H1 (cell line): ENCODE measurements at regions not wholly inside any gene's neighbourhood (a gene's known extent, or its start where the extent isn't known, plus 50 kb on each side); places are given as distances from the start of the nearest gene placed in this dataset.

ENCODE experiments used
- CTCF ChIA-PET: fragments of 300-600 bp; sonication (Branson Sonifier 250); formaldehyde crosslinking; loops from one replicate; lab custom pipeline; 2021; ENCODE audit not compliant: partially characterized antibody; lab: Charles Lee
- POLR2A ChIA-PET: fragments of 300-600 bp; sonication (Branson Sonifier 250); formaldehyde crosslinking; loops from one replicate; lab custom pipeline; 2021; ENCODE audit warnings: inconsistent platforms; ENCODE audit not compliant: partially characterized antibody; lab: Charles Lee
- DNase-seq, 2 experiments: peaks; one replicate each; pipeline versions ENCODE4 v3.0.0 to v3.0.0-alpha.2; 2010 to 2022; ENCODE audit warnings: low spot score in 2 of 2, low read depth in 1 of 2, mixed read lengths in 1 of 2
- FAIRE-seq: peaks from 2 replicates; lab custom pipeline; 2011; peaks lifted over from hg19 to GRCh38; lab: Jason Lieb, UNC
- H2AFZ ChIP-seq: 2 replicates; pipeline ENCODE4 v1.8.1; 2012; ENCODE audit warnings: low read length, inconsistent platforms
- H2AK5ac ChIP-seq: 2 replicates; pipeline ENCODE4 v1.6.1; 2013; ENCODE audit warnings: low read depth, low read length
- H2BK120ac ChIP-seq: replicated peaks from 2 replicates; pipeline ENCODE3; 2013; ENCODE audit warnings: low read depth, low read length, inconsistent platforms
- H2BK12ac ChIP-seq: 2 replicates; pipeline ENCODE4 v1.6.1; 2013; ENCODE audit warnings: low read depth, low read length
- H2BK15ac ChIP-seq: 2 replicates; pipeline ENCODE4 v1.6.1; 2013; ENCODE audit warnings: low read length
- H2BK20ac ChIP-seq: 2 replicates; pipeline ENCODE4 v1.6.1; 2013; ENCODE audit warnings: low read length
- H2BK5ac ChIP-seq: 2 replicates; pipeline ENCODE4 v1.6.1; 2013; ENCODE audit warnings: low read depth, low read length
- H3K14ac ChIP-seq: 2 replicates; pipeline ENCODE4 v1.6.1; 2013; ENCODE audit warnings: inconsistent platforms; ENCODE audit not compliant: insufficient read length
- H3K18ac ChIP-seq: 2 replicates; pipeline ENCODE4 v1.6.1; 2013; ENCODE audit warnings: low read length; ENCODE audit errors: extremely low read depth
- H3K23ac ChIP-seq: 2 replicates; pipeline ENCODE4 v1.6.1; 2013; ENCODE audit warnings: inconsistent platforms; ENCODE audit not compliant: insufficient read length
- H3K23me2 ChIP-seq: 2 replicates; pipeline ENCODE4 v1.6.1; 2013; ENCODE audit warnings: low read depth, low read length
- H3K27ac ChIP-seq: 2 replicates; pipeline ENCODE4 v1.6.1; 2011; ENCODE audit warnings: low read depth, low read length, inconsistent platforms
- H3K27me3 ChIP-seq, 4 experiments: replicated peaks in 1 of 4; 1 replicate in 1 of 4; 2 replicates in 3 of 4; pipeline versions ENCODE4 v1.6.1 to v1.8.1; 2011 to 2013; ENCODE audit warnings: low read length in 3 of 4, mild to moderate bottlenecking in 3 of 4, inconsistent platforms in 2 of 4, mixed read lengths in 2 of 4, moderate library complexity in 1 of 4; ENCODE audit not compliant: control insufficient read depth in 3 of 4, insufficient read depth in 3 of 4; ENCODE audit errors: extremely low read depth in 1 of 4
- H3K36me3 ChIP-seq, 4 experiments: 2 replicates each; pipeline versions ENCODE4 v1.6.1 to v1.8.1; 2011 to 2013; ENCODE audit warnings: mild to moderate bottlenecking in 4 of 4, low read length in 3 of 4, moderate library complexity in 2 of 4, control low read depth in 1 of 4, inconsistent platforms in 1 of 4; ENCODE audit not compliant: insufficient read depth in 4 of 4, control insufficient read depth in 2 of 4
- H3K4ac ChIP-seq: replicated peaks from 2 replicates; pipeline ENCODE3; 2013; ENCODE audit warnings: low read length, low read depth, mixed read lengths, inconsistent platforms; ENCODE audit not compliant: insufficient read length
- H3K4me1 ChIP-seq, 4 experiments: replicated peaks in 1 of 4; 1 replicate in 1 of 4; 2 replicates in 3 of 4; pipeline versions ENCODE4 v1.6.1 to v1.8.1; 2011 to 2013; ENCODE audit warnings: low read length in 3 of 4, inconsistent platforms in 2 of 4, mixed read lengths in 1 of 4; ENCODE audit not compliant: insufficient read depth in 4 of 4, control insufficient read depth in 3 of 4
- H3K4me2 ChIP-seq, 2 experiments: 2 replicates each; pipeline versions ENCODE4 v1.6.1 to v1.8.1; 2011 to 2013; ENCODE audit warnings: low read depth in 2 of 2, low read length in 2 of 2, control low read depth in 1 of 2, inconsistent platforms in 1 of 2, mild to moderate bottlenecking in 1 of 2; ENCODE audit not compliant: insufficient read depth in 1 of 2
- H3K4me3 ChIP-seq, 4 experiments: fragments of 200-600, 300-600 bp in 1 of 4; sonication (generic), shearing (Covaris generic), sonication (Bioruptor Twin) in 1 of 4; 2 replicates each; pipeline versions ENCODE4 v1.5.1 to v1.8.1; 2011 to 2016; ENCODE audit warnings: low read length in 4 of 4, low read depth in 3 of 4, control low read depth in 2 of 4, inconsistent platforms in 2 of 4, mild to moderate bottlenecking in 2 of 4, mixed read lengths in 1 of 4, moderate library complexity in 1 of 4; ENCODE audit not compliant: insufficient read depth in 2 of 4; ENCODE audit errors: extremely low read depth in 1 of 4
- H3K56ac ChIP-seq: replicated peaks from 2 replicates; pipeline ENCODE3; 2013; ENCODE audit warnings: low read depth, mild to moderate bottlenecking, mixed read lengths, low read length, inconsistent platforms; ENCODE audit not compliant: insufficient read length
- H3K79me1 ChIP-seq: 2 replicates; pipeline ENCODE4 v1.6.1; 2013; ENCODE audit warnings: low read depth, low read length, control low read depth
- H3K79me2 ChIP-seq, 2 experiments: 2 replicates each; pipeline versions ENCODE4 v1.6.1 to v1.8.1; 2012 to 2013; ENCODE audit warnings: low read length in 2 of 2, mild to moderate bottlenecking in 2 of 2, inconsistent platforms in 1 of 2; ENCODE audit not compliant: insufficient read depth in 2 of 2, control insufficient read depth in 1 of 2
- H3K9ac ChIP-seq, 4 experiments: replicated peaks in 1 of 4; 1 replicate in 1 of 4; 2 replicates in 3 of 4; pipeline versions ENCODE4 v1.6.1 to v1.8.1; 2011 to 2013; ENCODE audit warnings: low read depth in 3 of 4, low read length in 3 of 4, control low read depth in 2 of 4, mild to moderate bottlenecking in 2 of 4, moderate library complexity in 2 of 4, inconsistent platforms in 1 of 4; ENCODE audit errors: extremely low read depth in 1 of 4
- H3K9me3 ChIP-seq, 2 experiments: 2 replicates each; pipeline versions ENCODE4 v1.6.1 to v1.8.1; 2012 to 2013; ENCODE audit warnings: mild to moderate bottlenecking in 2 of 2, moderate library complexity in 2 of 2, control low read depth in 1 of 2, inconsistent platforms in 1 of 2, low read depth in 1 of 2, low read length in 1 of 2, mixed read lengths in 1 of 2; ENCODE audit not compliant: insufficient read depth in 2 of 2
- H4K20me1 ChIP-seq, 2 experiments: replicated peaks in 1 of 2; 2 replicates each; pipeline versions ENCODE3 to v1.8.1; 2011 to 2013; ENCODE audit warnings: inconsistent platforms in 2 of 2, low read length in 2 of 2, mild to moderate bottlenecking in 1 of 2; ENCODE audit not compliant: insufficient read depth in 2 of 2, control insufficient read depth in 1 of 2
- H4K5ac ChIP-seq: 2 replicates; pipeline ENCODE4 v1.6.1; 2013; ENCODE audit warnings: low read length, low read depth, mixed read lengths, inconsistent platforms; ENCODE audit not compliant: insufficient read length
- H4K8ac ChIP-seq: 2 replicates; pipeline ENCODE4 v1.8.0; 2013; ENCODE audit warnings: mild to moderate bottlenecking, moderate library complexity, low read length, inconsistent platforms; ENCODE audit not compliant: insufficient read depth; ENCODE audit errors: extremely low read depth
- H4K91ac ChIP-seq: replicated peaks from 2 replicates; pipeline ENCODE3; 2013; ENCODE audit warnings: low read length, mixed read lengths, inconsistent platforms; ENCODE audit not compliant: insufficient read length
- CTCF ChIP-seq, 3 experiments: IDR thresholded peaks; 1 replicate in 2 of 3; 2 replicates in 1 of 3; pipeline versions ENCODE4 v1.5.1 to v1.6.1; 2011; ENCODE audit warnings: low read length in 3 of 3, mild to moderate bottlenecking in 3 of 3, inconsistent platforms in 2 of 3, low read depth in 1 of 3, moderate library complexity in 1 of 3; ENCODE audit not compliant: insufficient read depth in 1 of 3; ENCODE audit errors: control extremely low read depth in 1 of 3
- E2F6 ChIP-seq: IDR thresholded peaks from 2 replicates; pipeline ENCODE4 v1.6.1; 2012; ENCODE audit warnings: inconsistent platforms
- EZH2 ChIP-seq: fragments of 200-600 bp; sonication (generic); IDR thresholded peaks from 2 replicates; pipeline ENCODE4 v1.7.1; 2012; ENCODE audit warnings: low read depth, mild to moderate bottlenecking, moderate library complexity, low read length, inconsistent platforms; ENCODE audit not compliant: severe bottlenecking
- GABPA ChIP-seq: IDR thresholded peaks from 2 replicates; pipeline ENCODE4 v1.6.1; 2011; ENCODE audit warnings: mild to moderate bottlenecking, low read length, moderate library complexity, borderline replicate concordance; ENCODE audit not compliant: insufficient read depth
- RBBP5 ChIP-seq: IDR thresholded peaks from 2 replicates; pipeline ENCODE4 v1.7.1; 2012; ENCODE audit warnings: low read depth, mild to moderate bottlenecking, inconsistent platforms, low read length, moderate library complexity, borderline replicate concordance
- RFX5 ChIP-seq: IDR thresholded peaks from 2 replicates; pipeline ENCODE4 v1.6.1; 2011; ENCODE audit warnings: low read depth, low read length, improper control_type of control experiment, borderline replicate concordance
- SAP30 ChIP-seq: fragments of 300-600 bp; sonication (generic); IDR thresholded peaks from 2 replicates; pipeline ENCODE4 v1.7.1; 2012; ENCODE audit warnings: low read length, moderate library complexity, mild to moderate bottlenecking, inconsistent platforms; ENCODE audit not compliant: insufficient read depth, insufficient replicate concordance
- SIN3A ChIP-seq, 2 experiments: IDR thresholded peaks in 1 of 2; conservative IDR thresholded peaks in 1 of 2; 2 replicates each; pipeline ENCODE4 v1.6.1; 2011 to 2012; ENCODE audit warnings: low read length in 2 of 2, improper control_type of control experiment in 1 of 2, low read depth in 1 of 2, mild to moderate bottlenecking in 1 of 2
- SUZ12 ChIP-seq: fragments of 200-600 bp; sonication (generic); IDR thresholded peaks from 2 replicates; pipeline ENCODE4 v1.6.1; 2012; ENCODE audit warnings: mild to moderate bottlenecking, inconsistent platforms, low read length, moderate library complexity, mixed read lengths
- WGBS, 2 experiments: shearing (Covaris generic) in 1 of 2; methylation state at CpG; one replicate each; pipeline versions ENCODE4 v1.1.6 to v1.1.7; 2013 to 2015; ENCODE audit warnings: low lambda C conversion rate in 2 of 2, mixed read lengths in 2 of 2, inconsistent platforms in 1 of 2, low coverage in 1 of 2, missing lambda C conversion rate in 1 of 2; ENCODE audit not compliant: insufficient replicate concordance in 2 of 2, insufficient coverage in 1 of 2, insufficient read length in 1 of 2; ENCODE audit errors: extremely low coverage in 1 of 2, missing lambda C conversion rate in 1 of 2; 5-methylcytosine and 5-hydroxymethylcytosine counted together

GRCh38 chr4:4779054-4779453 is 80.4 kb upstream of the MSX1 start:
- no peak overlapping the region for H3K27ac ChIP-seq
- H2AFZ ChIP-seq = no peak overlapping the region
- H3K4me3 ChIP-seq = no peak overlapping the region
- 0 out of 2 replicates have a peak overlapping the region, but pooled peaks have one; percentile 41 for H2AK5ac ChIP-seq
- H3K79me1 ChIP-seq = no peaks in the 10 kb centered on the region
- no peak overlapping the region for H4K91ac ChIP-seq
- H4K5ac ChIP-seq = no peak overlapping the region
- no peak for FAIRE-seq
- H2BK12ac ChIP-seq = no peak overlapping the region
- no peaks in the 10 kb centered on the region for H3K23me2 ChIP-seq
- ChIA-PET CTCF (interaction anchor here (0.8 to 2.2 kb wide), 6 partner anchors 18 to 260 kb away, joined by 3 to 11 read pairs (median 3); no protein-coding TSS in a partner anchor), POLR2A (interaction anchor here (1.4 kb wide), 1 partner anchor 13 kb away, joined by 3 read pairs; no protein-coding TSS in a partner anchor)
- 100% methylated on average over 2 of the region's 2 CpGs; no CpG with 5 or more reads in 1 of the 2 experiments for WGBS, 2 experiments
- no peaks in the 10 kb centered on the region for H3K36me3 ChIP-seq
- 0 out of 4 replicates have a peak, but pooled peaks cover 0 to 2% of the 10 kb centered on the region in 2 experiments for H3K9me3 ChIP-seq
- no peak overlapping the region for H3K4ac ChIP-seq
- H2BK15ac ChIP-seq = no peak overlapping the region
- H3K4me1 ChIP-seq = peaks cover 0 to 6% (median 0%) of the 10 kb centered on the region in 4 experiments; a peak in 1 of 7 replicates
- no peak for DNase-seq
- no peaks in the 10 kb centered on the region for H3K79me2 ChIP-seq
- H3K9ac ChIP-seq = no peak overlapping the region
- no peak overlapping the region for H3K56ac ChIP-seq
- H3K14ac ChIP-seq = no peak overlapping the region
- H4K8ac ChIP-seq = no peak overlapping the region
- H3K27me3 ChIP-seq = peaks cover 0 to 2% (median 0%) of the 10 kb centered on the region in 4 experiments; a peak in 1 of 7 replicates
- H2BK5ac ChIP-seq = no peak overlapping the region
- no peak overlapping the region for H2BK20ac ChIP-seq
- H4K20me1 ChIP-seq = peaks cover 0 to 2% of the 10 kb centered on the region in 2 experiments
- no peak overlapping the region for H3K4me2 ChIP-seq
- H3K23ac ChIP-seq = no peak overlapping the region
- H2BK120ac ChIP-seq = no peak overlapping the region
- no peak overlapping the region for H3K18ac ChIP-seq
- TF ChIP-seq CTCF (IDR thresholded peaks at IDR 0.05; ENCODE audit: control extremely low read depth in 1 of 3, insufficient read depth in 1 of 3, low read depth in 1 of 3, low read length in 3 of 3) (no peak), E2F6 (no peak), EZH2 (no peak), SAP30 (no peak), SUZ12 (no peak), RFX5 (no peak), RBBP5 (no peak), SIN3A (conservative IDR thresholded peaks at IDR 0.05 in 1 of 2, IDR thresholded peaks at IDR 0.05 in 1 of 2; ENCODE audit: low read depth in 1 of 2, low read length in 2 of 2) (no peak), GABPA (no peak)
